ENCODE measurements at regions not wholly inside any gene's neighbourhood (a gene's known extent, or its start where the extent isn't known, plus 50 kb on each side); places are given as distances from the start of the nearest gene placed in this dataset.

- TF ChIP-seq CTCF (conservative IDR thresholded peaks at IDR 0.05; ENCODE audit: low read depth in 2 of 2): no peak
- no peak for TF ChIP-seq REST (IDR thresholded peaks at IDR 0.05; ENCODE audit: unreplicated experiment)
- TF ChIP-seq CREB1 (CRISPR knock-in tag; IDR thresholded peaks at IDR 0.05; ENCODE audit: low read depth): no peak
- no peak for TF ChIP-seq POLR2AphosphoS5 (IDR thresholded peaks at IDR 0.05; ENCODE audit: low read depth)
- no peak for TF ChIP-seq ZNF462 (CRISPR knock-in tag; IDR thresholded peaks at IDR 0.05)
- no peak for TF ChIP-seq STAT1 (IDR thresholded peaks at IDR 0.05; ENCODE audit: unreplicated experiment)
- no peak for TF ChIP-seq EZH2 (IDR thresholded peaks at IDR 0.05; ENCODE audit: low read depth, unreplicated experiment)
- no peak for TF ChIP-seq EZH2phosphoT487 (IDR thresholded peaks at IDR 0.05; ENCODE audit: unreplicated experiment)
Measured at GRCh38 chr16:74218871-74219270, 77.7 kb upstream of the PSMD7 start.
